ENCODE measurements at regions not wholly inside any gene's neighbourhood (a gene's known extent, or its start where the extent isn't known, plus 50 kb on each side); places are given as distances from the start of the nearest gene placed in this dataset.
"Not testable (repeated sequence)": the region's sequence is repeated elsewhere in the genome, so short reads cannot be mapped to it uniquely, and the experiment has no call there.

- H2BK5ac ChIP-seq (ENCODE audit: low read depth, low read length); H3K27ac ChIP-seq (ENCODE audit: low read depth, low read length); H4K5ac ChIP-seq (ENCODE audit: insufficient read length, low read depth, low read length); H2BK120ac ChIP-seq (replicated peaks; ENCODE audit: low read depth, low read length); H2BK15ac ChIP-seq (ENCODE audit: low read length); H3K23ac ChIP-seq (ENCODE audit: insufficient read length); H3K4me2 ChIP-seq (ENCODE audit: insufficient read depth in 1 of 2, low read depth in 2 of 2, low read length in 2 of 2); H2AK5ac ChIP-seq (ENCODE audit: low read depth, low read length); H2BK12ac ChIP-seq (ENCODE audit: low read depth, low read length); POLR2A ChIA-PET (ENCODE audit: partially characterized antibody); H3K4me3 ChIP-seq (ENCODE audit: extremely low read depth in 1 of 4, insufficient read depth in 2 of 4, low read depth in 3 of 4, low read length in 4 of 4); H3K36me3 ChIP-seq (ENCODE audit: control insufficient read depth in 2 of 4, insufficient read depth in 4 of 4, low read length in 3 of 4); DNase-seq (ENCODE audit: low read depth in 1 of 2, low spot score in 2 of 2); H3K4ac ChIP-seq (replicated peaks; ENCODE audit: insufficient read length, low read depth, low read length); H4K91ac ChIP-seq (replicated peaks; ENCODE audit: insufficient read length, low read length); H2AFZ ChIP-seq (ENCODE audit: low read length); H3K27me3 ChIP-seq (replicated peaks in 1 of 4; ENCODE audit: control insufficient read depth in 3 of 4, extremely low read depth in 1 of 4, insufficient read depth in 3 of 4, low read length in 3 of 4); H3K79me2 ChIP-seq (ENCODE audit: control insufficient read depth in 1 of 2, insufficient read depth in 2 of 2, low read length in 2 of 2); FAIRE-seq; H3K9me3 ChIP-seq (ENCODE audit: insufficient read depth in 2 of 2, low read depth in 1 of 2, low read length in 1 of 2); H3K18ac ChIP-seq (ENCODE audit: extremely low read depth, low read length); H3K79me1 ChIP-seq (ENCODE audit: low read depth, low read length); H2BK20ac ChIP-seq (ENCODE audit: low read length); CTCF ChIA-PET (ENCODE audit: partially characterized antibody); H3K23me2 ChIP-seq (ENCODE audit: low read depth, low read length); H3K9ac ChIP-seq (replicated peaks in 1 of 4; ENCODE audit: extremely low read depth in 1 of 4, low read depth in 3 of 4, low read length in 3 of 4); H3K14ac ChIP-seq (ENCODE audit: insufficient read length); H4K20me1 ChIP-seq (replicated peaks in 1 of 2; ENCODE audit: control insufficient read depth in 1 of 2, insufficient read depth in 2 of 2, low read length in 2 of 2); H4K8ac ChIP-seq (ENCODE audit: extremely low read depth, insufficient read depth, low read length); H3K56ac ChIP-seq (replicated peaks; ENCODE audit: insufficient read length, low read depth, low read length); H3K4me1 ChIP-seq (replicated peaks in 1 of 4; ENCODE audit: control insufficient read depth in 3 of 4, insufficient read depth in 4 of 4, low read length in 3 of 4): not testable (repeated sequence)
- no CpG with 5 or more reads among the region's 15 CpGs for WGBS, 2 experiments (ENCODE audit: extremely low coverage in 1 of 2, insufficient coverage in 1 of 2, insufficient read length in 1 of 2, insufficient replicate concordance in 2 of 2, low coverage in 1 of 2, low lambda C conversion rate in 2 of 2, missing lambda C conversion rate in 1 of 2)
Measured at GRCh38 chr14:19052977-19053376, 85.7 kb downstream of the POTEM start.

- H2BK5ac ChIP-seq (ENCODE audit: low read depth, low read length); H3K18ac ChIP-seq (ENCODE audit: extremely low read depth, low read length); H3K9ac ChIP-seq (replicated peaks in 1 of 4; ENCODE audit: extremely low read depth in 1 of 4, low read depth in 3 of 4, low read length in 3 of 4); H2AFZ ChIP-seq (ENCODE audit: low read length); H3K4me3 ChIP-seq (ENCODE audit: extremely low read depth in 1 of 4, insufficient read depth in 2 of 4, low read depth in 3 of 4, low read length in 4 of 4); H2BK20ac ChIP-seq (ENCODE audit: low read length); H3K23ac ChIP-seq (ENCODE audit: insufficient read length); H3K27me3 ChIP-seq (replicated peaks in 1 of 4; ENCODE audit: control insufficient read depth in 3 of 4, extremely low read depth in 1 of 4, insufficient read depth in 3 of 4, low read length in 3 of 4); H2BK15ac ChIP-seq (ENCODE audit: low read length); POLR2A ChIA-PET (ENCODE audit: partially characterized antibody); H3K14ac ChIP-seq (ENCODE audit: insufficient read length); H3K4me1 ChIP-seq (replicated peaks in 1 of 4; ENCODE audit: control insufficient read depth in 3 of 4, insufficient read depth in 4 of 4, low read length in 3 of 4); H3K36me3 ChIP-seq (ENCODE audit: control insufficient read depth in 2 of 4, insufficient read depth in 4 of 4, low read length in 3 of 4); H3K79me2 ChIP-seq (ENCODE audit: control insufficient read depth in 1 of 2, insufficient read depth in 2 of 2, low read length in 2 of 2); DNase-seq (ENCODE audit: low read depth in 1 of 2, low spot score in 2 of 2); H4K20me1 ChIP-seq (replicated peaks in 1 of 2; ENCODE audit: control insufficient read depth in 1 of 2, insufficient read depth in 2 of 2, low read length in 2 of 2); H3K4me2 ChIP-seq (ENCODE audit: insufficient read depth in 1 of 2, low read depth in 2 of 2, low read length in 2 of 2); H3K4ac ChIP-seq (replicated peaks; ENCODE audit: insufficient read length, low read depth, low read length); H4K91ac ChIP-seq (replicated peaks; ENCODE audit: insufficient read length, low read length); H3K9me3 ChIP-seq (ENCODE audit: insufficient read depth in 2 of 2, low read depth in 1 of 2, low read length in 1 of 2); H3K23me2 ChIP-seq (ENCODE audit: low read depth, low read length); H3K56ac ChIP-seq (replicated peaks; ENCODE audit: insufficient read length, low read depth, low read length); H2BK120ac ChIP-seq (replicated peaks; ENCODE audit: low read depth, low read length); H4K8ac ChIP-seq (ENCODE audit: extremely low read depth, insufficient read depth, low read length); H2AK5ac ChIP-seq (ENCODE audit: low read depth, low read length); FAIRE-seq; H3K79me1 ChIP-seq (ENCODE audit: low read depth, low read length); H2BK12ac ChIP-seq (ENCODE audit: low read depth, low read length); H3K27ac ChIP-seq (ENCODE audit: low read depth, low read length); H4K5ac ChIP-seq (ENCODE audit: insufficient read length, low read depth, low read length); CTCF ChIA-PET (ENCODE audit: partially characterized antibody): not testable (repeated sequence)
- no CpG with 5 or more reads among the region's 27 CpGs for WGBS, 2 experiments (ENCODE audit: extremely low coverage in 1 of 2, insufficient coverage in 1 of 2, insufficient read length in 1 of 2, insufficient replicate concordance in 2 of 2, low coverage in 1 of 2, low lambda C conversion rate in 2 of 2, missing lambda C conversion rate in 1 of 2)
Measured at GRCh38 chr14:19053426-19054050, 86.3 kb downstream of the POTEM start.
